ENCODE measurements at regions not wholly inside any gene's neighbourhood (a gene's known extent, or its start where the extent isn't known, plus 50 kb on each side); places are given as distances from the start of the nearest gene placed in this dataset.
A peak's percentile ranks its signal among the peaks of the same experiment; 100 is the strongest.

DNA sequence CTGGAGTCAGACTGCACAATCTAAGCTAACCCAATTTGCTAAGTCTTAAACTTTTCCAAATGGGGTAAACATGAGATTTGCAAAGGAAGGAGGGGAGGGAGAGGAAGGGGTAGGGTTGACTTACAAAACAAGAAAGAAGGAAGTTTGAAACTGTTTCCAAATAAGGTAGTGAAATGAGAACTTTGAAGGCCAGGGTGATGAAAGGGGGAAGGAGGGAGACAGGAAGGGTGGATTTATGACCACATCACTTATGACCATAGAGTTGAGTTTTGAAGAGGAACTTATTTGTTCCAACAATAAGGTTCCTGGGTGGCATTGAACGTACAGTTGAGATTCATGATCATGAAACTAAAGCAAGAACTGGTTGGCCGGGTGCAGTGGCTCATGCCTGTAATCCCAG lies 72.5 kb upstream of the DAPK1 start:
- DNase-seq (ENCODE audit: low read depth in 1 of 2, low spot score in 1 of 2) = peak; percentile 54 to 75
- Histone ChIP-seq H3K4me3 (replicated peaks; ENCODE audit: insufficient read depth, low read length) (no peak overlapping the region), H3K27ac (replicated peaks) (peak overlapping the region; percentile 75), H3K27me3 (ENCODE audit: insufficient read depth, poor library complexity, severe bottlenecking) (no peaks in the 10 kb centered on the region)
- TF ChIP-seq GABPA (IDR thresholded peaks at IDR 0.05; ENCODE audit: low read depth) (0 out of 2 replicates have a peak, but pooled peaks have one; percentile 26), SPI1 (IDR thresholded peaks at IDR 0.05; ENCODE audit: borderline replicate concordance, low read depth) (peak; percentile 31; the same call in 1 of the 2 replicates)
- TF ChIP-seq, protein P1, sequence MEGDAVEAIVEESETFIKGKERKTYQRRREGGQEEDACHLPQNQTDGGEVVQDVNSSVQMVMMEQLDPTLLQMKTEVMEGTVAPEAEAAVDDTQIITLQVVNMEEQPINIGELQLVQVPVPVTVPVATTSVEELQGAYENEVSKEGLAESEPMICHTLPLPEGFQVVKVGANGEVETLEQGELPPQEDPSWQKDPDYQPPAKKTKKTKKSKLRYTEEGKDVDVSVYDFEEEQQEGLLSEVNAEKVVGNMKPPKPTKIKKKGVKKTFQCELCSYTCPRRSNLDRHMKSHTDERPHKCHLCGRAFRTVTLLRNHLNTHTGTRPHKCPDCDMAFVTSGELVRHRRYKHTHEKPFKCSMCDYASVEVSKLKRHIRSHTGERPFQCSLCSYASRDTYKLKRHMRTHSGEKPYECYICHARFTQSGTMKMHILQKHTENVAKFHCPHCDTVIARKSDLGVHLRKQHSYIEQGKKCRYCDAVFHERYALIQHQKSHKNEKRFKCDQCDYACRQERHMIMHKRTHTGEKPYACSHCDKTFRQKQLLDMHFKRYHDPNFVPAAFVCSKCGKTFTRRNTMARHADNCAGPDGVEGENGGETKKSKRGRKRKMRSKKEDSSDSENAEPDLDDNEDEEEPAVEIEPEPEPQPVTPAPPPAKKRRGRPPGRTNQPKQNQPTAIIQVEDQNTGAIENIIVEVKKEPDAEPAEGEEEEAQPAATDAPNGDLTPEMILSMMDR (IDR thresholded peaks at IDR 0.05; ENCODE audit: insufficient read depth, low read length) = no peak

DNA sequence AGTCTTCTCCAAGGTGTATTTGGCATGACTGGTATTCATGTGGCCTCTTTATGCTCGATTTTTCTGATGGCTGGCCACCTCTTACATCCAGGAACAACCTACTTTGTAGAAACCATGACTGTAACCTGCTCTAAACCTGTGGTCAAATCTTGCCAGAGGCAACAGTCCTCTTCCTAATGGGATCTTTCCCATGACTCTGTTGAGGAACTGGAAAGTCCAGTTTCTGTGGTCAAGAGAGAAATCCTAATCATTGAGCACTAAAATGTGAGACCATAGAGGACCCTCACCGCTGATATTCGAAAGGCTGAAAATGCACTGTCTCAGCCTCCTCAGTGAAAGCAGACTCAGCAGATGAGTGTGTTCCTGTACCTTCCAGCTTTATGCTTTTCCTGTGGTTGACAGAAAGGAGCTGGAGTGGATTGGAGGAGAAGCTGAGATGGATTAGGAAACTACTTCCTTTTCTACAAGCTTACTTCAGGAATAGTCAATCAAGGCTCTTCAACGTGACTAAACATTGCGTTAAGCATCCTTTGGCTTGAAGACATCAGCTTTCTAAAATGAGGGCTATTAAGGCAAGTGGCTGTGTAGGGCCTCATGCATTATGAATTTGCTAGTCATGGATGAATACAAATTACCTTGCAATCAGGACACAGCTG lies 69.7 kb upstream of the DAPK1 start:
- TF ChIP-seq POLR2AphosphoS5 (IDR thresholded peaks at IDR 0.05; ENCODE audit: low read depth) (no peak), SPI1 (IDR thresholded peaks at IDR 0.05; ENCODE audit: borderline replicate concordance, low read depth) (no peak), GABPA (IDR thresholded peaks at IDR 0.05; ENCODE audit: low read depth) (no peak)
- TF ChIP-seq, protein P2, sequence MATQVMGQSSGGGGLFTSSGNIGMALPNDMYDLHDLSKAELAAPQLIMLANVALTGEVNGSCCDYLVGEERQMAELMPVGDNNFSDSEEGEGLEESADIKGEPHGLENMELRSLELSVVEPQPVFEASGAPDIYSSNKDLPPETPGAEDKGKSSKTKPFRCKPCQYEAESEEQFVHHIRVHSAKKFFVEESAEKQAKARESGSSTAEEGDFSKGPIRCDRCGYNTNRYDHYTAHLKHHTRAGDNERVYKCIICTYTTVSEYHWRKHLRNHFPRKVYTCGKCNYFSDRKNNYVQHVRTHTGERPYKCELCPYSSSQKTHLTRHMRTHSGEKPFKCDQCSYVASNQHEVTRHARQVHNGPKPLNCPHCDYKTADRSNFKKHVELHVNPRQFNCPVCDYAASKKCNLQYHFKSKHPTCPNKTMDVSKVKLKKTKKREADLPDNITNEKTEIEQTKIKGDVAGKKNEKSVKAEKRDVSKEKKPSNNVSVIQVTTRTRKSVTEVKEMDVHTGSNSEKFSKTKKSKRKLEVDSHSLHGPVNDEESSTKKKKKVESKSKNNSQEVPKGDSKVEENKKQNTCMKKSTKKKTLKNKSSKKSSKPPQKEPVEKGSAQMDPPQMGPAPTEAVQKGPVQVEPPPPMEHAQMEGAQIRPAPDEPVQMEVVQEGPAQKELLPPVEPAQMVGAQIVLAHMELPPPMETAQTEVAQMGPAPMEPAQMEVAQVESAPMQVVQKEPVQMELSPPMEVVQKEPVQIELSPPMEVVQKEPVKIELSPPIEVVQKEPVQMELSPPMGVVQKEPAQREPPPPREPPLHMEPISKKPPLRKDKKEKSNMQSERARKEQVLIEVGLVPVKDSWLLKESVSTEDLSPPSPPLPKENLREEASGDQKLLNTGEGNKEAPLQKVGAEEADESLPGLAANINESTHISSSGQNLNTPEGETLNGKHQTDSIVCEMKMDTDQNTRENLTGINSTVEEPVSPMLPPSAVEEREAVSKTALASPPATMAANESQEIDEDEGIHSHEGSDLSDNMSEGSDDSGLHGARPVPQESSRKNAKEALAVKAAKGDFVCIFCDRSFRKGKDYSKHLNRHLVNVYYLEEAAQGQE (IDR thresholded peaks at IDR 0.05; ENCODE audit: insufficient replicate concordance, low read depth) = no peak
- TF ChIP-seq, protein P1 (IDR thresholded peaks at IDR 0.05; ENCODE audit: insufficient read depth, low read length) = no peak
- DNase-seq (ENCODE audit: low read depth in 1 of 2, low spot score in 1 of 2) = no peak
- H3K4me3 ChIP-seq (replicated peaks; ENCODE audit: insufficient read depth, low read length) = no peak overlapping the region
- no peaks in the 10 kb centered on the region for H3K27me3 ChIP-seq (ENCODE audit: insufficient read depth, poor library complexity, severe bottlenecking)
- no peak overlapping the region for H3K27ac ChIP-seq (replicated peaks)

DNA sequence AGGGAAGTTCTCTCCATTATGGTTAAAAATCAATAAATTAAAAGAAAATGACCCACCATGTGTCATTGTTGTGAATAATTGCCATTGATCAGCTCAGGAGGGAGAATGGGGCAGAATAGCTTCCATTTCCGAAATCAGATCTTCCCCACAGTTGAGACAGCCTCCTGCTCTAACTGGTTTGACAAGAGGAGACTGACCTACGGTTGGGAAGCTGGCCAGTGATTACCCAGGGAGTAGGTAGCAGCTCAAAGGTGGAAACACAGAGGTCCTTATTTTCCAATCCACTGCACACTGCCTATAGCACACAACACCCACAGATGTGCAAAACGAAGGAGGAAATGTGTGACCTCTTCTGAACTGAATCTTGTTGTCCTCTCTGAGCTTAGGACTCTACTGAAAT lies 69.0 kb upstream of the DAPK1 start:
- Histone ChIP-seq H3K27ac (replicated peaks) (no peak overlapping the region), H3K27me3 (ENCODE audit: insufficient read depth, poor library complexity, severe bottlenecking) (no peaks in the 10 kb centered on the region), H3K4me3 (replicated peaks; ENCODE audit: insufficient read depth, low read length) (no peak overlapping the region)
- DNase-seq (ENCODE audit: low read depth in 1 of 2, low spot score in 1 of 2) = no peak
- TF ChIP-seq POLR2AphosphoS5 (IDR thresholded peaks at IDR 0.05; ENCODE audit: low read depth) = no peak
- no peak for TF ChIP-seq SPI1 (IDR thresholded peaks at IDR 0.05; ENCODE audit: borderline replicate concordance, low read depth)
- TF ChIP-seq GABPA (IDR thresholded peaks at IDR 0.05; ENCODE audit: low read depth) = no peak
- TF ChIP-seq, protein P2 (IDR thresholded peaks at IDR 0.05; ENCODE audit: insufficient replicate concordance, low read depth) = no peak
- TF ChIP-seq, protein P1 (IDR thresholded peaks at IDR 0.05; ENCODE audit: insufficient read depth, low read length) = no peak

DNA sequence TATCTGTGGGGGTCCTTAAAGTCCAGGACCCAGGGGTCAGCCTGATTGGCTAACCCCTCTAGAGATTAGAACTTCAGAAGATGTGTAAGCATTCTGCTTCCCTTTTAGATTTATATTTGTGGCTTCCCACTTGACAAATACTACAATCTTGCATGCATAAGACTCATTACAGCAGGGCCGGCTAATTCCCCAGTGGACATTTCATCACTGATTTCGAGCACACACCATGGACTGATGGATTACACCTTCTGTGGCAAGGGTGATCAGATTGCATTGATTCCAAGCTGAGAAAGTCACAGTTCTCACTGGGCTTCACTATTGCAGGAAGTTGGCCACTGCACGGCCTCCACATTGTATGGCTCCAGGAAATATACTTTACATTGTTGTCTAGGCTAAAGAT lies 65.8 kb upstream of the DAPK1 start:
- Histone ChIP-seq H3K4me3 (replicated peaks; ENCODE audit: insufficient read depth, low read length) (no peak overlapping the region), H3K27me3 (ENCODE audit: insufficient read depth, poor library complexity, severe bottlenecking) (no peaks in the 10 kb centered on the region), H3K27ac (replicated peaks) (no peak overlapping the region)
- TF ChIP-seq, protein P1 (IDR thresholded peaks at IDR 0.05; ENCODE audit: insufficient read depth, low read length) = no peak
- no peak for TF ChIP-seq POLR2AphosphoS5 (IDR thresholded peaks at IDR 0.05; ENCODE audit: low read depth)
- TF ChIP-seq SPI1 (IDR thresholded peaks at IDR 0.05; ENCODE audit: borderline replicate concordance, low read depth) = no peak
- no peak for TF ChIP-seq GABPA (IDR thresholded peaks at IDR 0.05; ENCODE audit: low read depth)
- TF ChIP-seq, protein P2 (IDR thresholded peaks at IDR 0.05; ENCODE audit: insufficient replicate concordance, low read depth) = no peak
- DNase-seq (ENCODE audit: low read depth in 1 of 2, low spot score in 1 of 2) = no peak
